Stimulated activated CD8-positive, alpha-beta memory T cell treated with anti-CD3 and anti-CD28 coated beads, Interleukin-7, amount 100 ng/mL, for 4 hours (primary cell): ENCODE measurements at regions not wholly inside any gene's neighbourhood (a gene's known extent, or its start where the extent isn't known, plus 50 kb on each side); places are given as distances from the start of the nearest gene placed in this dataset.
"Not testable (repeated sequence)": the region's sequence is repeated elsewhere in the genome, so short reads cannot be mapped to it uniquely, and the experiment has no call there.

Experiments
- DNase-seq, 2 donors: peaks; one replicate each; pipeline ENCODE4 v3.0.0-alpha.2; 2020; ENCODE audit warnings: low read depth in 2 of 2

DNA sequence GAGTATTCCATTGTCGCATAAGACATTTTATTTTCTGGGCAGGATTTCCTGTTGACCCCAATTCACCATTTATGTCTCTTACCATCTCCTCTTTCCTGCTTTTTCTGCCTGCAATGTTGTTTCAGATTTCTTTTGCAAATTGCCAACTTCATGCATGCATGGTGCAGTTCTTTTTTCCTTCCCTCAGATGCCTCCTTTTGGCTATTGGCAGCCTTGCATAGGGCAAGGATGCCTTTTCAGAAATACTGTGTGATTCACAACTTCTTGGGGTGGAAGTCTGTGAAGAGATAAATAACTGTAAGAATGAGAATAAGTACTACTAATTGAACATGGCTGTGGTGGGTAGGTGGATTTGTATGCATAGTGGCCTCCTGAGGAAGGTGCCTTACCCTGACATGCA is 116.7 kb downstream of the SOX4 start:
- no peak for DNase-seq

DNA sequence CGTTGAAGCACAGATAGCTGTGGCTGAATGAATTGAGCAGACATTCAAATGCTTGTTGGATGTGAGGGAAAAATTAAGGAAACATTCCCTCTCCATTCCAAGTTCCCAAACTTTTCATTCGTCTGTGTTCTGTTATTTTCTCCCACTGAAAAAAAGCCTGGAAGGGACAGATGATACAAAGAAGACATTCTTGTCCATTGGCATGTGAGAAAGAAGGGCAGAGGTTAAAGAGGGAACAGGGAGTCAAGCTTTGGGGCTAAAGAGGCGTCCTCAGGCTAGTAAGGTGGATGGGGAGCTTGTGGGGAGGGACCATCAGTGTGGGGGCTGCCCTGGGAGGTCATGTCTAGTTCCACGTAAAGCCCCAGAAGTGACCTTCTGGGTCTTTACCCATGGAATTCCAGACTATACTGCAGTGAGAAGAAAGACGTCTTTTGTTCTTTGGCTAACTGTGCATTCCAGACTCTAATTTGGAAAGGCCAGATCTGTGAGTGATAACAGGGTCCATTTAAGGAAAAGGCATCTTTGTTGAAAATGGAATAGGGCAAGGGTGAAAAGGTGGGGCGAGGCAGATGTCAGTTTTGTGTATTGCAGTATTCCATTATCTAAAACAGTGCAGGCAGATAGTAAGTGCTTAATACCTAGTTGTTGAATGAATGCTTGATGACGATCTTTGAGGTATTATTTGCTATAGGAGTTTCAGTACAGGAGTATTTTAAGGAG is 117.5 kb downstream of the SOX4 start:
- DNase-seq = no peak

DNA sequence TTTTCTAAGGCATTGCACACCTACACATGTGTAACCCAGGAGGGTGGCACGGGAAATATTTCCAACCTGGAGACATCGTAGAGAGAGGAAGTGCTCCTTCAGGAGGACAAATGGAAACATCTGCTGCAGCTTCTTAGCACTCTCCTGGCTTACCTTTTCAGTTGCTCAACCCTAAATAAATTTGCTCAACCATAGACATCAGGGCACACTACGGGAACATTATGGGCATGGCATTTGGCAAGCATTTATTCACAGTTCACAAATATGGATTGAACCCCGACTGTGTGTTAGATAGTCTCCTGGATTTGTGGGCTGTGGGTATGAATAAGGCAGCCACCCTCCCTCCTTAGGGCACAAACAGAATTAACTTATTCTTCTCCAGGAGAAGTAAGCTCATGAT is 118.7 kb downstream of the SOX4 start:
- DNase-seq = no peak

DNA sequence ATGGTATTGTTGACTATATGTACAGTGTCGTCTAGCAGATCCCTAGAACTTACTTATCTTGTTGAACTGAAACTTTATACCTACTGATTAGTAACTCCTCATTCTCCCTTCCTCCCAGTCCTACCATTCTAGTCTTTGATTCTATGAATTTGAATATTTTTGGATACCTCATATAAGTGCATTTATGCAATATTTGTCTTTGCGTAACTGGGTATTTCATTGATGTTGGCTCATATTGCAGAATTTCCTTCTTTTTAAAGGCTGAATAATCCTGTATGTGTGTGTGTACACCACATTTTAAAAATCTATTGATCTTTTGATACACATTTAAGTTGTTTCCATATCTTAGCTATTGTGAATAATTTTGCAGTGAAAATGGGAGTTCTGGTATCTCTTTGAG is 119.9 kb downstream of the SOX4 start:
- no peak for DNase-seq

DNA sequence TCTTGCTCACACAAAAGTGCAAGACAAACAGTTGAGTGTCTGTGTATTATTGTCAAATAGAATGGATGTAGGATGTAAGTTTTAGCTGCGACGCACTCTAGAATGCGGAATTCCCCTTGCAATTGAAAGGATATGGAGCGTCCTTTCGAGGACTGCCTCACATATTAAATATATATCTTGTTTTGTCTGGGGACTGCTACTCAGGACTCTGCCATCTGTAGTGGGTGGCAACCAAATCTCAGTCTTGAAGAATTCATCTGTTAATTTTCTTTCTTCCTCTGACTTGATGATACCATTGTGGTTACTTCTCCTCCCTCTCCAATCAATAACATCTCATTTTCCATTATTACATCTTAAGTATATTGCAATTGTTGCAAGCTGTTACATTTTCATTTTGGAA is 121.6 kb downstream of the SOX4 start:
- DNase-seq = no peak

DNA sequence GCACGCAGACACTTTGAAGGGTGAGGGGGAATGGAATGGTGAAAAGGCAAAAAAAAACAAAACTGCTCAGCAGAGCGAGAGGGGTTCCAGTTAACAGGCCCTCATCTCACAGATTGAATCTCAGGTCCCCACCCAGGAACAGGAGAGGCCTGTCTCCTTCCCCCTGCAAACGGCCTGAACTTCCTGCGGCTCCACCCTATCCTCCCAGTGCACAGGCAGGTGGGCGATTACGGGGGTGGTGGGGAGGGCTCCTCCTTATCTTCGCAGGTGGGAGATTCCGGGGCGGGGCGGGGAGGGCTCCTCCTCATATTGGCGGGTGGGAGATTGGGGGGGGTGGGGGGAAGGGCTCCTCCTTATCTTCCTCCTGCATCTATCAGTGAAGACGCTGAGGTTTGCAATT is 129.0 kb downstream of the SOX4 start:
- no peak for DNase-seq

DNA sequence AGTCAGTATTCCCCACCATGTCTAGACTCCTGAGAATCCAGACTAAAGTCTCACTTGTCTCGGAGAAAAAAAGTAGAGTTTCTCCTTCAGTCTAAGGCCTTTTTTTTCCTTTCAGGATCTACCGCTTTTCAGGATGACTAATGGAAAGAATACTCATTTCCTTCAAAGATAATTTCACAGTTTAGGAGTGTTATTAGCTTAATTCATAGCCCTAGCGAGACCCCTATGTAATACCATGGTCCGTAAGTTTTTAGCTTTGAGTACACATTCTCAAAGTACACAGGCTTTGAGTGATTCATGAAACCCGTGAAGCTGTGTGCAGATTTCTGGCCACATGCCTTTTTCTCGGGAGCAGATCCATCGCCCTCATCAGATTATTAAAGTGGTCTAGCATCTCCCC is 133.1 kb downstream of the SOX4 start:
- no peak for DNase-seq

DNA sequence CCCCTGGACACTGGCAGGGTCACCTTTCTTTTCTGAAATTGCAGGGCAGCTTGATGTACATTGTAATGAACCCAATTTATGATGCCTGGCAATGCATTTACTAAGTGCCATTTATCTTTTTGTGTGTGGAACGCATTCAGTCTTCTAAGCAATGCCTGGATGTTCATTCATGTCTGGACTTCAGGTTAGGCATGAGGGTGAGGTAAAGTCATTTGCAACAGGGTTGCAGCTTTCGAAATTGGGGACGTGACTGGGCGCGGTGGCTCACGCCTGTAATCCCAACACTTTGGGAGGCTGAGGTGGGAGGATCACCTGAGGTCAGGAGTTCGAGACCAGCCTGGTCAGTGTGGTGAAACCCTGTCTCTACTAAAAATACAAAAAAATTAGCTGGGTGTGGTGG is 134.6 kb downstream of the SOX4 start:
- DNase-seq = no peak

DNA sequence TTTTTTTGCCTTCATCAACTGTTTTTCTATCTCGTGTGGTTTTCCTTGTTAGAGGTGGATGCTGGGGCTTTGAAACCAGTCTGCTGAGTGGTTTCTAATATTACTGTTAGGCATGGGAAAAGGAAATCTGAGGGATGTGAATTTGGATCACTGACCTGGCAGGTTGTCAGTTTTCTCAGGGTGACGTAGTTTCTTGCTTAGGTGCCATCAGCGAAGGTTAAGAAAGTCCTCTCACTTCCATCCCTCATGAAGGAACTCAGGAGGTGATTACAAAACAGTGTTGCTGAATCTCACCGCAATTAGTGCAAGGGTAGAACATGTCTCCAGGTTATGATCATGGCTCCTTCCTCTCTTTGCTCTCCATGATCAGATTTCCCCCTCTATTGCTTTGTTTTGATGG is 135.9 kb downstream of the SOX4 start:
- no peak for DNase-seq

DNA sequence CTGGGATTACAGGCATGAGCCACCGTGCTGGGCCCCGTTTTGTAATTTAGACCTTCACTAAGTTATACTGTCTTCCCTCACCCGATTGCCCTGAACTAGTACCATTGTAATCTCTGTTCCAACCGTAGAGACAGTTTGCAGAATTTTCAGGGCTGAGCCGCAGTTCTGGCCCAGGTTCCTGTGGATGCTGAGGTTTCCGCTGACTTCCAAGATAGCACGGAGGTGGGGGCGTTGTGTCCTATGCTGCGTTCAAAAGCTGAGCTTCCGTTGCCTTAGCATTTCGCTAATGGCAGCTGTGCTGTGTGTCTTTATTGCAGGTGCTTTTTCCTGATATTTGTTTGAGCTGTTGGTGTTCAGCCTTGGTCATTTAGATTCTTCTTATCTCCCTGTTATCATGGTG is 137.0 kb downstream of the SOX4 start:
- DNase-seq = no peak

DNA sequence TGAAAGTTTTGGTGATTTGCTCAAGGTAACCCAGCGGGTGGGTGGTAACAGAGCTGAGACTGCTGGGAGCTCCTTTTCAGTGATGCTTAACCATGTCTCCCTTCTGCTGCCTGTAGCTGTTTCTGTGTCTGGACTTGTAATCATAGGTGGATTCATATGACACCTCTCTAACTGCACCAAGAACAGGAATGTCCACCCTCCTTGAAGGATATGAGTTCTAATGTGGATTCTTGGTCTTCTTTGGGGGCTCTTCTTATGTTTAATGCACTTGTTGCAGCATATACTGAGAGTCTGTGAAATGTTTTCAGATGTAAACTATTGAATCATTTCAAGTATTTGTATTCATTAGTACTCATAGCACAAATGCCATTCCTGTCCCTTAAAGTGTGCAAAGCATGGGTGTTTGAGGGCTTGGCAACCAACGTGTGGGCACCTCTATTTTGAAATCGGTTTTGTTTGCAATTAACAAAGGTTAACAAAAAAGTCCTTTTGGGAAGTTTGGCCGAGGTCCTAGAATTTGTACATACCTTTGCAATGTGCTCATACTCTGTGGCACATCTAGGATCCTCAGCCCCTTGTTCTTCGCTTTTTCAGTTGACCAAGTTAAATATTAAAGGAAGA is 138.0 kb downstream of the SOX4 start:
- DNase-seq = no peak

DNA sequence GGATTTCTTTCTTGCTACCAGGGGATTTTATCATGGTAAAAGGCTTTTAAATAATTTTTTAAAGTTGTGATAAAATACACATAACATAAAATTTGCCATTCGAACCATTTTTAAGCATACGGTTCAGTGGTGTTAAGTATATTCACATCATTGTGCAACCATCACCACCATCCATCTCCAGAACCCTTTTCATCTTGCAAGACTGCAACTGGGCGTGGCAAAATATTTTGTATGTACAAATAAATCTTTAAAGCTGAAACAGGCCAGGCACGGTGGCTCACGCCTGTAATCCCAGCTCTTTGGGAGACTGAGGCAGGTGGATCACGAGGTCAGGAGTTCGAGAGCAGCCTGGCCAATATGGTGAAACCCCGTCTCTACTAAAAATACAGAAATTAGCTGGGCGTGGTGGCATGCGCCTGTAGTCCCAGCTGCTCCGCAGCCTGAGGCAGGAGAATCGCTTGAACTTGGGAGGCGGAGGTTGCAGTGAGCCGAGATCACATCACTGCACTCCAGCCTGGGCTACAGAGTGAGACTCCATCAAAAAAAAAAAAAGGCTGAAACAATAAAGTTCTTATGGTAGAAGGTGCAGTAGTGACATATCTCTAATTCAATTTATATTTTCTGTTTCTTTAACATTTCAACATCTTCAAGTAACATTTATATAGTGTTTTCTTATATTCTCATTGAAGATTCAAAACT is 138.6 kb downstream of the SOX4 start:
- not testable (repeated sequence) for DNase-seq

DNA sequence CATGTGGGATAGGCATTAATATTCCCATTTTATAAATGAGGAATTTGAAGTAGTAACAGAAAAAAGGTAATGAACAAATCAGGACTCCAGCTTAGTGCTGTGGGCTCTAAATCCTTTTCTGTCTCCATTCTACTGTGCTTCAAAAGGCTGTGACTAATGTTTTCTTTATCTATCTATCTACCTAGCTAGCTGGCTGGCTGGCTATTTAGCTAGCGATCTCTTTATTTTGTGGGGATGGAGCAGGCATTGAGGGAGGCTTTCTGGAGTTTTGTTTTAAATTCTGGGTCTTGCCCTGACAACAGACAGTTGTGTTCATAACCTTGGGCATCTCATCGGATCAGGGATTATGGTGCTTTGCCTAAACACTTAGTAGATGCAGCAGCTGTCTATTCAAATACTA is 139.2 kb downstream of the SOX4 start:
- no peak for DNase-seq

DNA sequence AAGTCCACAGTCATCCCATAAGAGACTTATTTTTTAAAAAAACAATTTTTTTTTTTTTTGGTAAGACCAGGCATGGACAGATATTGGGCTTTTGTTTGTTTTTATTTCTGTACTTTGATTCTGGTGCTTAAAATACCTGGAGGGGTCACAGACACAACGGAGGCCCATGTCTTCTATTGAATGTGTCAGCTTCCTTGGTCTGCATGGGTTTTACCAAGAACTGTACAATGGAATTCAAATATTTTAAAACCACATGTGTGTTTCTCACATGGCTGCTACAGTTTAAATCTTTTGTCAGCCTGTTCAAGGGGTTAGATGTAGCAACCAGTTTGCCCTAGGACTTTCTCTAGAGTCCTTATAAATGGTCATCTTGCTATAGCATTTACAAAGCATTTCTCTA is 139.8 kb downstream of the SOX4 start:
- no peak for DNase-seq

DNA sequence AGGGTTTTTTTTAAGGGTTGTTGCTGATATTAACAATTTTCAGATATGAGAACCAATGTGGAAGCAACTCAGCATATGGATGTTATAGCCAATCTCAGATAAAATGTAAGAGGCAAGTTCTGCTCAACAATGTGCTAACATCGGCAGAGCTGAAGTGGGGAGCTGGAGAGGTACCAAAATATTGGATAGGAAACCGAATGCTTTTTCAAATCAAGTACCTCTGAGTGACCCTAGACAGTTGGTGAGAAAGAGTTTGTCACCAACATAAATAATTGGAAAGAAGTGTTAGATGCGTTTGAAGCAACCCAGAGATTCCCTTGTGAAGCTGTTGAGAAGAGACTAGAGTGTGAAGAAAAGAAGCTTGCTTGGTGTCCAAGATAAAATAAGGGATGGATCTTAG is 140.7 kb downstream of the SOX4 start:
- DNase-seq = no peak

DNA sequence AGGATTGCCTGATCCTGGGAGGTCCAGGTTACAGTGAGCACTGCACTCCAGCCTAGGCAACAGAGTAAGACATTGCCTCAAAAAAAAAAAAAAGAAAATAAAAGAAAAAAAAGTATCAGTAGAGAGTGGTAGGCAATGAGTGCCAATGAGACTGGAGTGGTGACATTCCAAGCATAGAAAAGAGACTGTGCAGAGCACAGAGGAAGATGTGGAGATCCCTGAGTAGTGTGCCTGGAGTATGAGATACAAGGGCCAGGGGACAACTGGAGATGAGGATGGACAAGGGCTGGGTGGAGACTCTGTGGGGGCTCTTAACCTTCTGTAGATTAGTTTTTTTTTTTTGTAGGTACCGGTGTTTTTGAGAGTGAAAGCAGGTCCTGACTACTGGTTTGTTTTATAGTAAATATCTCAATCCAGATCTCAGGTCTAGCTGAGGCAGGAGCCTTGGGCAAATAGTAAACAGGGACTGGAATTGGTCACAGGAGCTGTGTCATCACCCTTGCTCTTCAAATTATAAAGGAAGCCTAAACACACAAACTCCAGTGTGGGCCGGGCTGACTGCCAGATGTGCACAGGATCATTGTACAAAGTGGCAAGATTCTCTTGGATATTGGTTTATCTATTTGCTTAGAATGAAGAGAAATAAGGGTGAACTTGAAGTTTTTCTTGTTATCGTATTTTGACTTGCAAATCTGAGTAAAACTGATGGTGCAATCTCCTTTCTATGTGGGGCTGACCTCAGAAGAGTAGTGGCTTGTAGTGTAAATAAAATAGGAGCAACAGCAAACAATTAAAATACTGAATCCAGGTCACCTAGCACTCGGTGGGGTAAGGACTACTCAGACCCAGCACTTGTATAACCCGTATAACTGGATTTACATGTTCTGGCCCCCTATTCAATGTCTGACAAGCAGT is 144.9 kb downstream of the SOX4 start:
- DNase-seq = no peak

DNA sequence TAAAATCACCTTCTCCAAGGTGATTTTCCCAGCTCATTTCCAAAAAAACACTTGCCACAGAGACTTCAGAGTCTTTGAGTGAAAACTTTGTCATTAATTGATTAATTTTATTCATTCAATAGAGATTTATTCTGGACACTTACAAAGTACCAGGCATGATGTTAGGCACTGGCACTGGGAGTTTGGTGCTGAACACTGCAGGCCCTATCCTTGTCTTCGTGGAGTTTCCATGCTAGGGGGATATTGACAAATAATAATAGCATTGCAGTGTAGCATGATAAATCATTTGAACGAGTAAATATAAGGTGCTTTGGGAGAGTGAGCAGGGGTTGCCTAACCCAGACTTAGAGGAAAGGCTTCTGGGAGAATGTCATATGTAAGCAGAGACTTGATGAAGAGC is 145.7 kb downstream of the SOX4 start:
- DNase-seq = no peak

DNA sequence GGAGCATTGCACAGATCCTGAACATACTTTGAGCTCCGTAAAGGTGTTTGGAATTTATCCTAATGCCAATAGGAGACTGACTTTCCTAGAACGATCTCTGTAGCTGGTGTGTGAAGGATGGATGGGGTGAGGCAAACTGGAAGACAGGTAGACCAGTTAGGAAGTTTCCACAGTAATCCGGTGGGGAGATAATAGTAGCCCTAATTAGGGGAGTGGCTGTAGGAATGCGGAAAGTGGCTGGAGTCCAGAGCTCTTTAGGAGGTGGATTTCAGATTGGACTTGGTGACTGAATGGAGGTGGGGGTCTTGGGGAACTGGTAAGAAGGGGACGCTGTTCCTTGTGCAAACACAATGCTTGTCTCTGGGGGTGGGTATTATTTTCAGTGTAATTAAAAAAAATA is 146.3 kb downstream of the SOX4 start:
- DNase-seq = no peak

DNA sequence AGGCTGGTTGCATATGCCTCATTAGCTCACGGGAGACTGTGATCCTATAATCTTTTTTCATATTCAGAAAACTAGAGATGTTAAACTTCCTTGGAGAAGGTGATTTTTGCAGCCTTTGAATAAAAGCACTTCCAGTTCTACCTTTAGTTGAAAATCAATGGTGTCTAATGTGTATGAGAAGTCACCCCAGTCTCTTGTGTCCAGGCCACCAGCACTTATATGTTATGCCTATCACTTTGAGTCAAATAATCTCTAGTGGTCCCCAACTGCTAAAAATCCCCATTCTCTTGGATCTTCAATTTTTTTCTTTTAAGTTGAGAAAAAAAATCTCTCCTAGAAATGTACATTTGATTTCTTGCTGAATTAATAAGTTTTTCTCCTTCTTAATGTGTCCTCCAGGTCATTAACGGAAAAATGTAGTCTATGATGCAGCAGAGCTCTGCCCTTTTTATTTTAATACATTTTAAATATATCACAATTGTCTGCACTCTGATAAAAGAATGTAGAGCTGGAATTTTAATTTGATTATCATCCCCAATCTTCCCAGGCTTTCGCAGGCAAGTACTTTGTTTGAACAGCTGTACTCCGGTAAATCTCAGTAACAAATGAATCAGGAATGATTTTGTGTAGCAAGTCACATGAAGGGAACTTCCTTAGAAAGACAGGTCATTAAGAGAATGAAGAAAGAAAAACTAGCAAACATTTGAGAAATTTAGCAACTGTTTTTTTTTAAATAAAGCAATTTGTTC is 147.0 kb downstream of the SOX4 start:
- DNase-seq = no peak

DNA sequence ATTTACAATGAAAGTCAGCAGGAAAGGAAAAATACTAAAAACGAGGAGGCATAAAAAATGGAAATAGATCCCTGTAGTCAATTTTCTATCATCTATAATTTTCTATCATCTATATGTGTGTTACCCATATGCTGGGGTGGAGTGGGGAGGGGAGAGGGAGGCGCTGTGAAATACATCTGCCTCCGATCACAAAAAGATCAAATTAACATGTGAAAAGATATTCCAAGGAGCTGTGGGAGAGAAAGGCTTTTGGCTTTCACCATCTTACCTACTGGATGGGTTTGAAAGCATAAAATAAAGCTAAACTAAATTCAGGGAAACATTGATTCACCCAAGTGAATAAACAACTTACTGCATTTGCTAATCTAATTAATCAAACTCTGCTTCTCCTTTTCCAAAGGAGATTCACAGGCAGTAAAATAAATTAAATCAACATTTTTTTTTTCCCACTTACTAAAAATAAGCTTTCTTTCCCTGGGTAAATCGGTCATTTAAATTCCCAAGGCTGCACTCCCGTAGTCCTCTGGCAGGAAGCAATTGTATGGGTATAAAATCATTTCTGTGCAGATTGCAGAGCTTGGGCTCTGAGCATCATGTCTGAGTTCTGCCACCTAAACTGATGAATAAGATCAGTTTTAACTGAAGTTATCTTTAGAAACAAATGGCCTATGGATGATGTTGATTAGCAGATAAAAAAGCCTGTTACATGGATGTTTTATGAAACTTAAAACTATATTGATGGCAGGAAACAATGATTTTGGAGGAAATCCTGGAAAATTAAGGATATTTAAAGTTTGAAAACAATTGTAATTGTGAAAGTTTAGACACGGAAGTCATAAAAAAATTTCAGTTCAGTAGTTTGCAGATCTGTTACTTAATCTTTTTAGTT is 147.9 kb downstream of the SOX4 start:
- no peak for DNase-seq
